H1 (cell line): ENCODE measurements at regions not wholly inside any gene's neighbourhood (a gene's known extent, or its start where the extent isn't known, plus 50 kb on each side); places are given as distances from the start of the nearest gene placed in this dataset.

Experiments
- KDM5A ChIP-seq: fragments of 200-600 bp; IDR thresholded peaks from 2 replicates; pipeline ENCODE4 v1.7.1; 2012; ENCODE audit warnings: mild to moderate bottlenecking, low read length, inconsistent platforms, mixed read lengths

DNA sequence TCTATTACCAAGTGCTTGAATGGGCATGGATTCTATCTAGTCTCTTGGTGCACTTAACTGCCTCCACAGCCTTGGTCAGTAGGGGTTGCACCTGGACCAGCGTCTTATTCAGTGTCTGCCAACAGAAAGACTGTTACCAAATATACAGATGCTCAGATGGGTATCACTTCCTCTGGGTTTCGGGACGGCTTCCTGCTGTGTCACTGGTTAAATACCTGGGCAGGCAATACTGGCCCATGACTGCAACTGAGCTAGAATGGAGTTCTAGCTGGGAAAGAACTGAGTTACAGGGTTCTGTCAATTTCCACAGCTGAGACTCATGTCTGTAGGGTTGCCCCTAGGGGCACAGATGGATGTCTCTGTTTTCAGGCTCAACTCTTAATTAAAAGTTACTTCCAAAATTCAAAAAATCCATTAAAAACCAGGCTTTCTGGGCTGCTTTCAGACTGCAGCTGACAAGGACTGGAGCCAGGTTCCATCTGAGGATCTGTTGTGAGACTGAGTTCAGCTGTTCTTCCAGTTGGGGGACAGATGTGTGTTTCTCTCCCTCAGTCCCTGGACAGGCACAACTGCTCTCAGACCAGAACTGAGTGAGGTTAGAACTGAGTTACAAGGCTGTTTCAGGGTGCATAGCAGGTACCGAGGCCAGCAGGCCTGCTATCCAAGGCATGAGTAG is 789.6 kb upstream of the SLC8A1 start (continued):
- TF ChIP-seq KDM5A = no peak
- TF ChIP-seq, all 59 proteins: peak for 0
